Tibial nerve (tissue), 4 donors: ENCODE measurements at regions not wholly inside any gene's neighbourhood (a gene's known extent, or its start where the extent isn't known, plus 50 kb on each side); places are given as distances from the start of the nearest gene placed in this dataset.

ENCODE experiments used
- CTCF ChIP-seq, 5 experiments: fragments of 200-600 bp in 3 of 5; fragments of 450-650 bp in 2 of 5; sonication (generic) in 3 of 5; IDR thresholded peaks; one replicate each; pipeline ENCODE4 v1.5.1; 2016 to 2019; ENCODE audit warnings: antibody characterized with exemption in 5 of 5, mild to moderate bottlenecking in 3 of 5, moderate library complexity in 2 of 5
- EP300 ChIP-seq, 2 donors: sonication (generic); formaldehyde crosslinking; IDR thresholded peaks; one replicate each; pipeline ENCODE4 v1.6.1; 2017; ENCODE audit warnings: antibody characterized with exemption in 2 of 2, mild to moderate bottlenecking in 1 of 2
- POLR2A ChIP-seq, 2 donors: fragments of 450-650 bp; IDR thresholded peaks; one replicate each; pipeline ENCODE4 v1.6.1; 2017; ENCODE audit warnings: antibody characterized with exemption in 2 of 2, mild to moderate bottlenecking in 2 of 2, moderate library complexity in 2 of 2

GRCh38 chr14:106460916-106461315 is 934.5 kb downstream of the TMEM121 start:
- TF ChIP-seq CTCF (IDR thresholded peaks at IDR 0.05) (no peak), EP300 (IDR thresholded peaks at IDR 0.05) (no peak), POLR2A (IDR thresholded peaks at IDR 0.05) (no peak)
